ENCODE measurements at regions not wholly inside any gene's neighbourhood (a gene's known extent, or its start where the extent isn't known, plus 50 kb on each side); places are given as distances from the start of the nearest gene placed in this dataset.
A peak's percentile ranks its signal among the peaks of the same experiment; 100 is the strongest.
"Not testable (repeated sequence)": the region's sequence is repeated elsewhere in the genome, so short reads cannot be mapped to it uniquely, and the experiment has no call there.

DNA sequence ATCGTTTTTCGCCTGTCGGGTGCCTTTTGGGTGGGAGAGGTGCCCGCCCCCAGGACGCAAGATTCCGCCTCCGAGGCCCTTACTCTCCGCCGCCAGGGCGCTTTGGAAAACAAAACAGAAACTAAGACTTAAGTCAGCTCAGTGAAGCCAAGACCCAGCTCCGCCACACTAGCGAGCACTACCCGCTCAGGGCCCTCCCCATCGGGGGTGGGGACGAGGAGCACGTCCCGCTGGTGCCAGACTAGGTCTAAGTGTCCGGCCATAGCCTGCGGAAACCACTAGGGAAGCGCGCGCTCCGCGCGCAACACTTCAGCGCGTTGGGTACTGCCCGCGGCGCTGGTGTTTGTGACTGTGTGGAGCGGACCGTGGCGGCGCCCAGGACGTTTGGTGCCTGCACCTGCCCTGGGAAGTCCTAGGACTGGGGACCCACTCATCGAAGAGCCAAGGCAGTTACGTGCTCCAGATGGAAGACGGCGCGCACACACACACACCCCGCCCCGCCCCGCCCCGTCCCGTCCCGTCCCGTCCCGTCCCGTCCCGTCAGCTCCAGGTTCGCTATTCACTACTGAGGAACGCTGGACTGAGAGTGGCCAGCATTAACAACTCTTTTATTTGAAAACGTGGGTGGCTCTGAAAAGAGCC, 57.6 kb upstream of the BOLA1 start:
- DNase-seq (ENCODE audit: low spot score), result not testable (repeated sequence)

DNA sequence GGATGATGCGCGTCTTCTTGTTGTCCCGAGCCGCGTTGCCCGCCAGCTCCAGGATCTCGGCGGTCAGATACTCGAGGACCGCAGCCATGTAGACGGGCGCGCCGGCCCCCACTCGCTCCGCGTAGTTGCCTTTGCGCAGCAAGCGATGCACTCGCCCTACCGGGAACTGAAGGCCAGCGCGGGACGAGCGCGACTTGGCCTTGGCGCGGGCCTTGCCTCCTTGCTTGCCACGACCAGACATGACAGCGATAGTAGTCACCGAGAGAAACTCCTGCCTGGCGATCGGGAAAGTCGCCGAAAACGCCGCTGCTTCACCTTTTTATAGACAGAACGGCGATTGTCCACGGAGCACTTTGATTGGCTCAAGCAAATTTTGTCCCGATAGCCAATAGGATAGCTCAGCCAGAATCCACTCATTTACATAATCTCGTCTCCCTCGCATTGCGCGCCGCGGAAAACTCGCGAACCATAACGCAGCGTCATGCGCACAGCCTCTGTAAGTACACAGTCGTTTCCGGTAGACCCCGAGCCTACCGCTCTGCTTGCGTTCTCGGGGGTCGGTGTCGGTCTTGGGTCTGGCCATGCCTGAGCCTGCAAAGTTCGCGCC, 56.8 kb upstream of the BOLA1 start:
- not testable (repeated sequence) for DNase-seq (ENCODE audit: low spot score)

GRCh38 chr1:149843431-149844041, 55.8 kb upstream of the BOLA1 start:
- DNase-seq (ENCODE audit: low spot score), result no peak

GRCh38 chr1:149844101-149844500, 55.3 kb upstream of the BOLA1 start:
- peak; percentile 24 for DNase-seq (ENCODE audit: low spot score)

DNA sequence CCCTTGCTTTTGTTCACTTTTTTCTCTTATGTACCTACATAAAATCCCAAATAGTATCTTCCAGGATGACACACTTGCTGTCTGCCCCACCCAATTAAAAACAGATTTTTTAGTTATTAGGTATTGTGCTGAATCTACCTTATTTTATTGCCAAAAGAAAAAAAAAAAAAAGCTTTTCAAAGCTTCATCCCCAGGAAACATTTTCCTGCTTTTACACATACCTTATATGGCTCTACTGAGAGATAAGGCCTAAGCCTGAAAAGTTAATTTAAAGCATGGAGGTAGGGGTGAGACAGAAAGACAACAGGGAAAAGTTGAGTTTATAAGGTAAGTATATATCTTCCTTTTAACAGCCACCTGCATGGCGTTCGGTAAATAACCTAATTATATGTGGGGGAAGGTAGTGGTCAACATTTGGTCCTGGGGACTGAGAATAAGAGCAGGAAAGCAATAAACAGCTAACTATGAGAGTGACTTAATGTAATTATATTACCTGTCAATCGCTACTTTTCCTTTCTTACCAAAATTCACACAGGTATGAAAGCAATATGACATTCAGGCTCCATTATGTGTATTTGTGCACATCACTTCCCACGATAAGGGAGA, 54.6 kb upstream of the BOLA1 start:
- no peak for DNase-seq (ENCODE audit: low spot score)

- DNase-seq (ENCODE audit: low spot score), result no peak
Measured at GRCh38 chr1:149845416-149845815, 54.0 kb upstream of the BOLA1 start.

- DNase-seq (ENCODE audit: low spot score), result no peak
Measured at GRCh38 chr1:149846042-149846441, 53.3 kb upstream of the BOLA1 start.

DNA sequence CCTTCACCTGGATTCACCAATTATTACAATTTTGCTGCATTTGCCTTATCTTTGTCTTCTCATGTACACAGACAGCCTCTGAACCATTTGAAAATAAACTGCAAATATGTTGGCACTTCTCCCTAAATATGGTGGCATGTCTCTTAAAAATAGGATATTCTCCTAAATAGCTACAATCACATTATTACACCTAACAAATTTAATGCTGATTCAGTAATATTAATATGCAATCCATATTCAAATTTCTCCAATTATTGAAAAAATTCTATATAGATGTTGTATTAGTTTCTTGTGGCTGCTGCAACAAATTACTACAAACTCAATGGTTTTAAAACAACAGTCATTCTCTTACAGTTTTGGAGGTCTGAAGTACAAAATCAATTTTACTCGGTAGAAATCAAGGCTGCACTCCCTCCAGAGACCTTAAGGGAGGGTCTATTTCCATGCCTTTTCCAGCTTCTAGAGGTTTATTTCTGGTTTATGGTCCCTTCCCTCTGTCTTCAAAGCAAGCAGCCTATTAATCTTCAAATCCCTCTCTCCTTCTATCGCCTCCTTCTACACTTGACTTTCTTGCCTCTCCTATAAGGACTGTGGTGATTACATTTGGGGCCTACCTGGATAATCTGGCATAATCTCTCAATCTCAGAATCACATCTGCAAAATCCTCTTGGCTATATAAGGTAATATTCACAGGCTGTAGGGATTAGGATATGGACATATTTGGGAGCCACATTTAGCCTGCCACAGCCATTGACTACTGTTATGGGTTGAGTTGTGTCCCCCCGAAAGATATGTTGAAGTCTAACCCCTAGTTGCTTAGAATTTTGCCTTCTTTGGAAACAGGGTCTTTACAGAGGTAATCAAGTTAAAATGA, 52.5 kb upstream of the BOLA1 start:
- no peak for DNase-seq (ENCODE audit: low spot score)

DNA sequence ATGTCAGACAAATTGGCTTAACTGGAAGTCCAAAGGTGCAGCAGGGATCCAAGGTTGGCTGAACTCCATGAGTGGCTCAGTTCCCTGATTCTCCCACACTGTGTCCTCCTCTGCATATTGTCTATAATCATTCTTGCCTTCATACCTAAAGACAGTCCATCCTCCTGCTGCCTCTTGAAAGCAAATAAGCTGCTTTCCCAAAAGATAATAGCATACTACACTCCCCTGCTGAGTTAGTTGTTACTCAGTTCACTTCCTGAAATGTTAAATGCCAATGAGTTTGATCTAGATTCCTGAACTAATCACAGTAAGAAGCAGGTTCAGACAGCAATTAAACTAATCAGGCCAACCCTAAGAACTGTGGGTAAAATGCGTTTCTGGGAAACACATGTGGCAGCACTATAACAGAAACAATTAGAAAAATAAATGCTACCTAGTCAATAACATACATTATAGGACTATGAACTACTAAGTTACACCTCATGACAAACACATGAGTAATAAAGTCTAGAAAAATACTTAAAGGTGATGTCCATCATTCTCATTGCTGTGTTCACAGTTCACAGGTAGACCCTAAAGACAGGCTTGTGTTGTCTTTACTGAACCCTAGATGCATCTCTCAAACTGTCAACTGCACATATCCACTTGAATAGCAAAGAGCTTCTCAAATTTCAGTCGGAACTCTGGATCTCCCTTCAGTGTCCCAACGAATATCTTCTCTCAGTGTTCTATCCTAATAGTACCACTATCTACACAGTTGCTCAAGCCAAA, 50.8 kb upstream of the BOLA1 start:
- no peak for DNase-seq (ENCODE audit: low spot score)

- no peak for DNase-seq (ENCODE audit: low spot score)
Measured at GRCh38 chr1:149849111-149849946, 50.0 kb upstream of the BOLA1 start.

Data from hepatic stellate cell (primary cell).